ENCODE measurements at regions not wholly inside any gene's neighbourhood (a gene's known extent, or its start where the extent isn't known, plus 50 kb on each side); places are given as distances from the start of the nearest gene placed in this dataset.

GRCh38 chr7:136549756-136550155 lies 318.7 kb upstream of the CHRM2 start:
- no peak for TF ChIP-seq CTCF (IDR thresholded peaks at IDR 0.05; ENCODE audit: extremely low read depth, insufficient read depth, missing control alignments)
- no peak for DNase-seq (ENCODE audit: low spot score)
- in situ Hi-C loops (cut with MboI; ENCODE audit: low pct_unique_long_range_greater_than_20kb, low sequenced_read_pairs, unreplicated experiment), result no loop called here

- in situ Hi-C loops (cut with MboI; ENCODE audit: low pct_unique_long_range_greater_than_20kb, low sequenced_read_pairs, unreplicated experiment), result no loop called here
- no peak for DNase-seq (ENCODE audit: low spot score)
- no peak for TF ChIP-seq CTCF (IDR thresholded peaks at IDR 0.05; ENCODE audit: extremely low read depth, insufficient read depth, missing control alignments)
Measured at GRCh38 chr7:136533732-136534131, 334.7 kb upstream of the CHRM2 start.

- DNase-seq (ENCODE audit: low spot score), result no peak
- in situ Hi-C loops (cut with MboI; ENCODE audit: low pct_unique_long_range_greater_than_20kb, low sequenced_read_pairs, unreplicated experiment), result no loop called here
- no peak for TF ChIP-seq CTCF (IDR thresholded peaks at IDR 0.05; ENCODE audit: extremely low read depth, insufficient read depth, missing control alignments)
Measured at GRCh38 chr7:136530831-136531230, 337.6 kb upstream of the CHRM2 start.

- DNase-seq (ENCODE audit: low spot score), result no peak
- TF ChIP-seq CTCF (IDR thresholded peaks at IDR 0.05; ENCODE audit: extremely low read depth, insufficient read depth, missing control alignments), result no peak
- in situ Hi-C loops (cut with MboI; ENCODE audit: low pct_unique_long_range_greater_than_20kb, low sequenced_read_pairs, unreplicated experiment), result no loop called here
Measured at GRCh38 chr7:136528329-136528728, 340.1 kb upstream of the CHRM2 start.

GRCh38 chr7:136527554-136527953 lies 340.9 kb upstream of the CHRM2 start:
- no peak for TF ChIP-seq CTCF (IDR thresholded peaks at IDR 0.05; ENCODE audit: extremely low read depth, insufficient read depth, missing control alignments)
- DNase-seq (ENCODE audit: low spot score), result no peak
- in situ Hi-C loops (cut with MboI; ENCODE audit: low pct_unique_long_range_greater_than_20kb, low sequenced_read_pairs, unreplicated experiment), result no loop called here

GRCh38 chr7:136526408-136527105 lies 341.9 kb upstream of the CHRM2 start:
- TF ChIP-seq CTCF (IDR thresholded peaks at IDR 0.05; ENCODE audit: extremely low read depth, insufficient read depth, missing control alignments), result no peak
- DNase-seq (ENCODE audit: low spot score), result no peak
- in situ Hi-C loops (cut with MboI; ENCODE audit: low pct_unique_long_range_greater_than_20kb, low sequenced_read_pairs, unreplicated experiment), result no loop called here

All from GM13977 (cell line).